Activated effector memory CD4-positive, alpha-beta T cell treated with anti-CD3 and anti-CD28 coated beads, Interleukin-2, amount 50 U/mL, for 16 hours (primary cell): ENCODE measurements at regions not wholly inside any gene's neighbourhood (a gene's known extent, or its start where the extent isn't known, plus 50 kb on each side); places are given as distances from the start of the nearest gene placed in this dataset.
"Not testable (repeated sequence)": the region's sequence is repeated elsewhere in the genome, so short reads cannot be mapped to it uniquely, and the experiment has no call there.

Experiments used
- DNase-seq: peaks from one replicate; pipeline ENCODE4 v3.0.0-alpha.2; 2020

GRCh38 chr15:22201993-22202659 is 121.8 kb downstream of the OR4M2 start:
- DNase-seq, result peak; percentile 46

GRCh38 chr15:22203208-22203607 is 122.9 kb downstream of the OR4M2 start:
- not testable (repeated sequence) for DNase-seq

GRCh38 chr15:22209086-22209485 is 128.8 kb downstream of the OR4M2 start:
- not testable (repeated sequence) for DNase-seq

- DNase-seq, result peak; percentile 63
These were observed 142.3 kb downstream of the OR4M2 start for GRCh38 chr15:22222596-22222995.

- DNase-seq, result peak; percentile 63
These were observed 143.9 kb downstream of the OR4M2 start for GRCh38 chr15:22224241-22224671.

- DNase-seq, result peak; percentile 61
These were observed 144.6 kb downstream of the OR4M2 start for GRCh38 chr15:22224961-22225360.

- peak; percentile 62 for DNase-seq
These were observed 145.9 kb downstream of the OR4M2 start for GRCh38 chr15:22226034-22226790.

- DNase-seq, result peak; percentile 61
These were observed 147.2 kb downstream of the OR4M2 start for GRCh38 chr15:22227411-22228100.

GRCh38 chr15:22228101-22228762 is 147.9 kb downstream of the OR4M2 start:
- peak; percentile 61 for DNase-seq

- peak; percentile 58 for DNase-seq
These were observed 149.9 kb downstream of the OR4M2 start for GRCh38 chr15:22229990-22230819.

GRCh38 chr15:22231603-22232002 is 151.3 kb downstream of the OR4M2 start:
- DNase-seq, result peak; percentile 39

- DNase-seq, result no peak
These were observed 152.3 kb downstream of the OR4M2 start for GRCh38 chr15:22232675-22233074.

- DNase-seq, result peak; percentile 58
These were observed 155.1 kb downstream of the OR4M2 start for GRCh38 chr15:22235261-22235930.

GRCh38 chr15:22236469-22236868 is 156.1 kb downstream of the OR4M2 start:
- peak; percentile 43 for DNase-seq

GRCh38 chr15:22237891-22238275 is 157.6 kb downstream of the OR4M2 start:
- DNase-seq, result peak; percentile 60

- DNase-seq, result peak; percentile 64
These were observed 158.1 kb downstream of the OR4M2 start for GRCh38 chr15:22238276-22238958.

GRCh38 chr15:22238959-22239805 is 158.9 kb downstream of the OR4M2 start:
- DNase-seq, result peak; percentile 63

- DNase-seq, result peak; percentile 59
These were observed 159.5 kb downstream of the OR4M2 start for GRCh38 chr15:22239806-22240180.

GRCh38 chr15:22240403-22240802 is 160.1 kb downstream of the OR4M2 start:
- peak; percentile 50 for DNase-seq

- peak; percentile 62 for DNase-seq
These were observed 160.7 kb downstream of the OR4M2 start for GRCh38 chr15:22240986-22241385.
